B cell (primary cell): ENCODE measurements at regions not wholly inside any gene's neighbourhood (a gene's known extent, or its start where the extent isn't known, plus 50 kb on each side); places are given as distances from the start of the nearest gene placed in this dataset.
"Not testable (repeated sequence)": the region's sequence is repeated elsewhere in the genome, so short reads cannot be mapped to it uniquely, and the experiment has no call there.

Experiments
- ATAC-seq: fragments of 200-7000 bp; cut with Tn5 transposase; one replicate; pipeline ENCODE4 v1.10.0; 2021; ENCODE audit warnings: low read depth, mild to moderate bottlenecking, moderate number of reproducible peaks, moderate library complexity
- CTCF ChIA-PET: fragments of 350-600 bp; sonication (Branson Sonifier 250); formaldehyde crosslinking; loops from one replicate; lab custom pipeline; 2021; ENCODE audit warnings: antibody characterized with exemption, inconsistent platforms; lab: Charles Lee
- POLR2A ChIA-PET: fragments of 350-600 bp; sonication (Branson Sonifier 250); formaldehyde crosslinking; loops from one replicate; lab custom pipeline; 2021; ENCODE audit warnings: antibody characterized with exemption; lab: Charles Lee
- DNase-seq: peaks from one replicate; pipeline ENCODE4 v3.0.0; 2013
- H2AFZ ChIP-seq: 2 replicates; pipeline ENCODE4 v1.6.1; 2012; ENCODE audit warnings: mild to moderate bottlenecking, low read depth, low read length; ENCODE audit not compliant: insufficient read depth, poor library complexity, severe bottlenecking
- H3K27ac ChIP-seq, 2 donors: 1 replicate in 1 of 2; 2 replicates in 1 of 2; pipeline ENCODE4 v1.5.1; 2012 to 2013; ENCODE audit warnings: low read length in 2 of 2, mild to moderate bottlenecking in 2 of 2, moderate library complexity in 1 of 2
- H3K27me3 ChIP-seq, 4 experiments: fragments of 200-600 bp in 1 of 4; sonication (generic) in 1 of 4; replicated peaks in 1 of 4; 1 replicate in 2 of 4; 2 replicates in 2 of 4; pipeline versions ENCODE4 v1.6.1 to v1.7.0; 2013 to 2016; ENCODE audit warnings: low read length in 3 of 4, mild to moderate bottlenecking in 2 of 4, mixed read lengths in 1 of 4, moderate library complexity in 1 of 4; ENCODE audit not compliant: insufficient read depth in 4 of 4, control insufficient read depth in 3 of 4; ENCODE audit errors: control extremely low read depth in 1 of 4
- H3K36me3 ChIP-seq, 2 experiments: replicated peaks in 1 of 2; 1 replicate in 1 of 2; 2 replicates in 1 of 2; pipeline versions ENCODE4 v1.6.1 to v1.7.1; 2013; ENCODE audit warnings: low read length in 1 of 2; ENCODE audit not compliant: insufficient read depth in 2 of 2, control insufficient read depth in 1 of 2; ENCODE audit errors: control extremely low read depth in 1 of 2, extremely low read depth in 1 of 2
- H3K4me1 ChIP-seq, 2 donors: fragments of 200-600 bp in 1 of 2; sonication (generic) in 1 of 2; 1 replicate in 1 of 2; 2 replicates in 1 of 2; pipeline versions ENCODE4 v1.5.1 to v1.6.1; 2013 to 2017; ENCODE audit warnings: low read length in 2 of 2; ENCODE audit not compliant: control insufficient read depth in 2 of 2, insufficient read depth in 2 of 2
- H3K4me2 ChIP-seq: replicated peaks from 2 replicates; pipeline ENCODE3; 2012; ENCODE audit warnings: mild to moderate bottlenecking, low read depth, low read length; ENCODE audit not compliant: poor library complexity, severe bottlenecking
- H3K4me3 ChIP-seq, 5 experiments: fragments of 200-600 bp in 1 of 5; sonication (generic) in 1 of 5; 1 replicate in 3 of 5; 2 replicates in 2 of 5; pipeline versions ENCODE4 v1.5.1 to v1.7.0; 2011 to 2016; ENCODE audit warnings: low read length in 4 of 5, mild to moderate bottlenecking in 4 of 5, low read depth in 2 of 5, control low read depth in 1 of 5, moderate library complexity in 1 of 5; ENCODE audit not compliant: insufficient read depth in 1 of 5; ENCODE audit errors: control extremely low read depth in 1 of 5, extremely low read depth in 1 of 5
- H3K79me2 ChIP-seq: fragments of 200-600 bp; sonication (generic); one replicate; pipeline ENCODE4 v1.6.0; 2016; ENCODE audit warnings: low read length; ENCODE audit not compliant: control insufficient read depth, insufficient read depth
- H3K9ac ChIP-seq: fragments of 200-600 bp; sonication (generic); 2 replicates; pipeline ENCODE4 v1.6.1; 2017; ENCODE audit warnings: mild to moderate bottlenecking, low read length, moderate library complexity
- H3K9me3 ChIP-seq, 3 donors: one replicate each; pipeline versions ENCODE4 v1.6.1 to v1.7.1; 2013; ENCODE audit warnings: low read length in 2 of 3; ENCODE audit not compliant: control insufficient read depth in 2 of 3, insufficient read depth in 1 of 3; ENCODE audit errors: control extremely low read depth in 1 of 3
- H4K20me1 ChIP-seq: 2 replicates; pipeline ENCODE4 v1.6.0; 2012; ENCODE audit warnings: mild to moderate bottlenecking, low read length; ENCODE audit not compliant: insufficient read depth, control insufficient read depth, poor library complexity, severe bottlenecking
- H3K27ac Mint-ChIP-seq: one replicate; pipeline ENCODE4 v1.8.0; 2021; ENCODE audit warnings: mixed read lengths
- H3K27me3 Mint-ChIP-seq: one replicate; pipeline ENCODE4 v1.8.0; 2021; ENCODE audit warnings: mixed read lengths
- H3K4me1 Mint-ChIP-seq: one replicate; pipeline ENCODE4 v1.8.0; 2021; ENCODE audit warnings: mixed read lengths
- H3K4me3 Mint-ChIP-seq: one replicate; pipeline ENCODE4 v1.8.0; 2021; ENCODE audit warnings: mixed read lengths
- H3K9me3 Mint-ChIP-seq: one replicate; pipeline ENCODE4 v1.8.0; 2022; ENCODE audit warnings: mixed read lengths; ENCODE audit not compliant: insufficient read depth
- EZH2 ChIP-seq: IDR thresholded peaks from 2 replicates; pipeline ENCODE4 v1.6.1; 2012; ENCODE audit warnings: borderline replicate concordance, low read depth, mild to moderate bottlenecking, moderate library complexity, low read length; ENCODE audit not compliant: insufficient read depth, poor library complexity, severe bottlenecking
- WGBS: methylation state at CpG from one replicate; pipeline ENCODE4 v1.1.5; 2013; ENCODE audit warnings: missing lambda C conversion rate; ENCODE audit not compliant: insufficient coverage; 5-methylcytosine and 5-hydroxymethylcytosine counted together
- intact Hi-C: fragments of 100-400 bp; cut with micrococcal nuclease; formaldehyde crosslinking; loops from one replicate; pipeline ENCODE4 v1.10.0; 2022
- TF ChIP-seq, protein P1 (sequence below): fragments of 200-600 bp; IDR thresholded peaks from one replicate; pipeline ENCODE4 v1.8.0; 2022; ENCODE audit warnings: antibody characterized with exemption, mild to moderate bottlenecking

GRCh38 chrX:74358013-74358412 lies 54.0 kb downstream of the ZCCHC13 start:
- H3K27ac ChIP-seq, H3K27me3 ChIP-seq, H3K4me3 Mint-ChIP-seq, H3K4me1 ChIP-seq, H2AFZ ChIP-seq, H3K27ac Mint-ChIP-seq, H3K4me3 ChIP-seq, H3K79me2 ChIP-seq, CTCF ChIA-PET, DNase-seq, H3K4me2 ChIP-seq, H3K4me1 Mint-ChIP-seq, H3K9me3 Mint-ChIP-seq, H3K9ac ChIP-seq, intact Hi-C loops, H3K36me3 ChIP-seq, H4K20me1 ChIP-seq, H3K27me3 Mint-ChIP-seq, POLR2A ChIA-PET, ATAC-seq, H3K9me3 ChIP-seq: not testable (repeated sequence)
- no CpG with 5 or more reads among the region's 2 CpGs for WGBS

GRCh38 chrX:74363914-74364313 lies 57.4 kb upstream of the SLC16A2 start:
- TF ChIP-seq, protein P1, sequence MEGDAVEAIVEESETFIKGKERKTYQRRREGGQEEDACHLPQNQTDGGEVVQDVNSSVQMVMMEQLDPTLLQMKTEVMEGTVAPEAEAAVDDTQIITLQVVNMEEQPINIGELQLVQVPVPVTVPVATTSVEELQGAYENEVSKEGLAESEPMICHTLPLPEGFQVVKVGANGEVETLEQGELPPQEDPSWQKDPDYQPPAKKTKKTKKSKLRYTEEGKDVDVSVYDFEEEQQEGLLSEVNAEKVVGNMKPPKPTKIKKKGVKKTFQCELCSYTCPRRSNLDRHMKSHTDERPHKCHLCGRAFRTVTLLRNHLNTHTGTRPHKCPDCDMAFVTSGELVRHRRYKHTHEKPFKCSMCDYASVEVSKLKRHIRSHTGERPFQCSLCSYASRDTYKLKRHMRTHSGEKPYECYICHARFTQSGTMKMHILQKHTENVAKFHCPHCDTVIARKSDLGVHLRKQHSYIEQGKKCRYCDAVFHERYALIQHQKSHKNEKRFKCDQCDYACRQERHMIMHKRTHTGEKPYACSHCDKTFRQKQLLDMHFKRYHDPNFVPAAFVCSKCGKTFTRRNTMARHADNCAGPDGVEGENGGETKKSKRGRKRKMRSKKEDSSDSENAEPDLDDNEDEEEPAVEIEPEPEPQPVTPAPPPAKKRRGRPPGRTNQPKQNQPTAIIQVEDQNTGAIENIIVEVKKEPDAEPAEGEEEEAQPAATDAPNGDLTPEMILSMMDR, result no peak
- no peak for TF ChIP-seq EZH2
- Histone ChIP-seq H3K4me2 (no peak overlapping the region), H3K9me3 (no peaks in the 10 kb centered on the region), H3K79me2 (no peaks in the 10 kb centered on the region), H3K9ac (no peak overlapping the region), H3K27me3 (no peaks in the 10 kb centered on the region), H3K36me3 (no peaks in the 10 kb centered on the region), H3K4me3 (no peak overlapping the region), H3K27ac (no peak overlapping the region), H4K20me1 (no peaks in the 10 kb centered on the region), H2AFZ (no peak overlapping the region), H3K4me1 (no peaks in the 10 kb centered on the region)
- no peaks in the 10 kb centered on the region for H3K9me3 Mint-ChIP-seq
- intact Hi-C loops, result no loop called here
- DNase-seq, result no peak
- no CpG with 5 or more reads among the region's 1 CpG for WGBS
- ChIA-PET POLR2A (no interaction called here), CTCF (no interaction called here)
- H3K27ac Mint-ChIP-seq, result no peak overlapping the region
- H3K27me3 Mint-ChIP-seq, result no peaks in the 10 kb centered on the region
- H3K4me3 Mint-ChIP-seq, result no peak overlapping the region
- no peak for ATAC-seq
- H3K4me1 Mint-ChIP-seq, result no peaks in the 10 kb centered on the region
